ENCODE measurements at regions not wholly inside any gene's neighbourhood (a gene's known extent, or its start where the extent isn't known, plus 50 kb on each side); places are given as distances from the start of the nearest gene placed in this dataset.

DNA sequence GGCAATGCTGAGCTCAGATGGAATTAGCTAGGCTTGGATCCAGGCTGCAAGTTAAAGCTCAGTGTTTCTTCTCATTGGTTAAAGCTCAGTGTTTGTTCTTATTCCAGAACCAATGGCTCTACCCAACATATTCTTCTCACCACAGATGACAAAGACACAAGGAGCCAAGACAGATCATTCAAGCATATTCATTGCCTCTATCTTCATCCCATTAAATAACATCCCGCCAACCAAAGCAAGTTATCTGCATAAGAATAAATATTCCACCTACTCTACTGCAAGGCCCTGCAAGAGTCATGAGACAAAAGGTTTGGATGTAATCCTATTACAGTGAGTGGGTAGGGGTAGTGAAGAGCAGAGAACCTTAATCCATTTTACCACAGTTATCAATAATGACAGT, 766.5 kb downstream of the C4orf33 start:
- Histone ChIP-seq H3K79me2 (ENCODE audit: insufficient read depth, low read length) (no peaks in the 10 kb centered on the region), H3K27ac (ENCODE audit: low read depth, low read length) (no peak overlapping the region), H2AFZ (ENCODE audit: low read length) (no peak overlapping the region), H3K9me3 (ENCODE audit: low read depth, low read length) (peaks cover 3% of the 10 kb centered on the region), H3K27me3 (ENCODE audit: insufficient read depth, low read length) (no peaks in the 10 kb centered on the region), H3K4me2 (ENCODE audit: insufficient read depth, low read length) (no peak overlapping the region), H3K4me1 (ENCODE audit: insufficient read depth, low read length) (no peaks in the 10 kb centered on the region), H4K20me1 (ENCODE audit: insufficient read depth, low read length) (no peaks in the 10 kb centered on the region), H3K36me3 (ENCODE audit: insufficient read depth, low read length) (no peaks in the 10 kb centered on the region), H3K4me3 (ENCODE audit: insufficient read depth, low read length) (no peak overlapping the region)
- no peak for DNase-seq (ENCODE audit: insufficient read length, low spot score, missing footprints)
- TF ChIP-seq, protein P1, sequence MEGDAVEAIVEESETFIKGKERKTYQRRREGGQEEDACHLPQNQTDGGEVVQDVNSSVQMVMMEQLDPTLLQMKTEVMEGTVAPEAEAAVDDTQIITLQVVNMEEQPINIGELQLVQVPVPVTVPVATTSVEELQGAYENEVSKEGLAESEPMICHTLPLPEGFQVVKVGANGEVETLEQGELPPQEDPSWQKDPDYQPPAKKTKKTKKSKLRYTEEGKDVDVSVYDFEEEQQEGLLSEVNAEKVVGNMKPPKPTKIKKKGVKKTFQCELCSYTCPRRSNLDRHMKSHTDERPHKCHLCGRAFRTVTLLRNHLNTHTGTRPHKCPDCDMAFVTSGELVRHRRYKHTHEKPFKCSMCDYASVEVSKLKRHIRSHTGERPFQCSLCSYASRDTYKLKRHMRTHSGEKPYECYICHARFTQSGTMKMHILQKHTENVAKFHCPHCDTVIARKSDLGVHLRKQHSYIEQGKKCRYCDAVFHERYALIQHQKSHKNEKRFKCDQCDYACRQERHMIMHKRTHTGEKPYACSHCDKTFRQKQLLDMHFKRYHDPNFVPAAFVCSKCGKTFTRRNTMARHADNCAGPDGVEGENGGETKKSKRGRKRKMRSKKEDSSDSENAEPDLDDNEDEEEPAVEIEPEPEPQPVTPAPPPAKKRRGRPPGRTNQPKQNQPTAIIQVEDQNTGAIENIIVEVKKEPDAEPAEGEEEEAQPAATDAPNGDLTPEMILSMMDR (IDR thresholded peaks at IDR 0.05; ENCODE audit: extremely low read depth, low read depth, low read length), result no peak

DNA sequence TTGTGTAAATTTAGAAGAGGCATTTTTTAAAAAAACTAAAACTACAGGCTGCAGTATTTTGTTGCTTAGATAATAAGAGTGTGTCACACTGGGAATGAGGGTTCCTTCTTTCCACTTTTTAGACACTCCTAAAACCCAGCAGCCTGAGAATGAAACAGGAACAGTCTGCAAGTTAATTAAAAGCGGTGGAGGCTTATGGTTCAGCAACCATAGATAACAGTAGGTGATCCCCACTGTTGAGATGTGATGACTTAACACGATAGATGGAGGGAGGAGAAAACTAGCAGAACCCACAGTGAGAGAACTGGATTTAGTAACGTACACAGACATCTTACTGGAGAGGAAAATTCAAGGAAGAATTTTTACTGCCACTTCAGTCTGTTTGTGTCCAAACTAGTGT, 767.3 kb downstream of the C4orf33 start:
- no peaks in the 10 kb centered on the region for H4K20me1 ChIP-seq (ENCODE audit: insufficient read depth, low read length)
- no peak overlapping the region for H3K27ac ChIP-seq (ENCODE audit: low read depth, low read length)
- H2AFZ ChIP-seq (ENCODE audit: low read length), result no peak overlapping the region
- TF ChIP-seq, protein P1 (IDR thresholded peaks at IDR 0.05; ENCODE audit: extremely low read depth, low read depth, low read length), result no peak
- DNase-seq (ENCODE audit: insufficient read length, low spot score, missing footprints), result no peak
- H3K36me3 ChIP-seq (ENCODE audit: insufficient read depth, low read length), result no peaks in the 10 kb centered on the region
- no peaks in the 10 kb centered on the region for H3K79me2 ChIP-seq (ENCODE audit: insufficient read depth, low read length)
- no peak overlapping the region for H3K4me2 ChIP-seq (ENCODE audit: insufficient read depth, low read length)
- no peaks in the 10 kb centered on the region for H3K27me3 ChIP-seq (ENCODE audit: insufficient read depth, low read length)
- no peaks in the 10 kb centered on the region for H3K4me1 ChIP-seq (ENCODE audit: insufficient read depth, low read length)
- no peak overlapping the region for H3K4me3 ChIP-seq (ENCODE audit: insufficient read depth, low read length)
- peaks cover 3% of the 10 kb centered on the region for H3K9me3 ChIP-seq (ENCODE audit: low read depth, low read length)

DNA sequence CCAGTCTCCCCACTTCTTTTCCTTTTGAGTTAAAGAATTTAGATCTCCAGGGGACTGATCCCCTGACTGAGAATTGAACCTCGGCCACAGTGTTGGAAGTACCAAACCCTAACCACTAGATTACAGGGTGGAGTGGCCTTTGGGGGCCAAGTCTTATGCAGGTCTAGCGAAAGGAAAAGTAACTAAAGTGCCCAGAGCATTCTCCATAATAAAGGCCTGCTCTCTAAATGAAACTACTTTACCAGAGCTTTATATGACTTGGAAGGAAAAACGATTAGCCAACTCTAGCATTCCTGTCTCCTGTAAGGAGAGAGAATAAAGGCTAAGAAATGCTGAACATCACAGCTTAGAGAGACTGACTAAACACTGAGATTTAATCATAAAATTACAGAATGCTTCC, 788.0 kb downstream of the C4orf33 start:
- Histone ChIP-seq H3K9me3 (ENCODE audit: low read depth, low read length) (no peaks in the 10 kb centered on the region), H3K79me2 (ENCODE audit: insufficient read depth, low read length) (no peaks in the 10 kb centered on the region), H4K20me1 (ENCODE audit: insufficient read depth, low read length) (no peaks in the 10 kb centered on the region), H3K4me1 (ENCODE audit: insufficient read depth, low read length) (no peaks in the 10 kb centered on the region), H2AFZ (ENCODE audit: low read length) (no peak overlapping the region), H3K27me3 (ENCODE audit: insufficient read depth, low read length) (no peaks in the 10 kb centered on the region), H3K36me3 (ENCODE audit: insufficient read depth, low read length) (no peaks in the 10 kb centered on the region), H3K27ac (ENCODE audit: low read depth, low read length) (no peak overlapping the region), H3K4me2 (ENCODE audit: insufficient read depth, low read length) (no peak overlapping the region), H3K4me3 (ENCODE audit: insufficient read depth, low read length) (no peak overlapping the region)
- no peak for DNase-seq (ENCODE audit: insufficient read length, low spot score, missing footprints)
- TF ChIP-seq, protein P1 (IDR thresholded peaks at IDR 0.05; ENCODE audit: extremely low read depth, low read depth, low read length), result no peak

DNA sequence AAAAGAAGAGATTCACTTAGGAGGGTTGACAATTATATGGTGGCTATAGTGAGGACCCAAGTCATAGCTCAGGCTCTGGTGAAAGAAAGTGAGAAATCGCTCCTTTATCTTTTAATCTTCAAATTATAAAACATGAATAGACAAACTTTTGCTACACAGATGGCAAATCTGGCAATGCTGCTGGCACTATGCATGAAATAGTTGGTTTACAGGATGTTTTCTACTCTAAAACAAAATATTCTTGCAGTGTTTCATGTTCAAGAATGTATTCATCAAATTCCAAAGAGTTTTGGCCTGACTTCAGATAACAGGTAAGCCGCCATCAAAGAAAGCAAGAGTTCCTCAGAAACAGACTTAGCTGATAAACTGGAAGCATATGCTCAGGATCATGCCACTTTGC, 801.2 kb downstream of the C4orf33 start:
- Histone ChIP-seq H4K20me1 (ENCODE audit: insufficient read depth, low read length) (no peaks in the 10 kb centered on the region), H2AFZ (ENCODE audit: low read length) (no peak overlapping the region), H3K27me3 (ENCODE audit: insufficient read depth, low read length) (no peaks in the 10 kb centered on the region), H3K4me2 (ENCODE audit: insufficient read depth, low read length) (no peak overlapping the region), H3K79me2 (ENCODE audit: insufficient read depth, low read length) (no peaks in the 10 kb centered on the region), H3K4me1 (ENCODE audit: insufficient read depth, low read length) (no peaks in the 10 kb centered on the region), H3K27ac (ENCODE audit: low read depth, low read length) (no peak overlapping the region), H3K36me3 (ENCODE audit: insufficient read depth, low read length) (no peaks in the 10 kb centered on the region), H3K4me3 (ENCODE audit: insufficient read depth, low read length) (no peak overlapping the region), H3K9me3 (ENCODE audit: low read depth, low read length) (peaks cover 1% of the 10 kb centered on the region)
- DNase-seq (ENCODE audit: insufficient read length, low spot score, missing footprints), result no peak
- TF ChIP-seq, protein P1 (IDR thresholded peaks at IDR 0.05; ENCODE audit: extremely low read depth, low read depth, low read length), result no peak
